Nephron (organoid): ENCODE measurements at regions not wholly inside any gene's neighbourhood (a gene's known extent, or its start where the extent isn't known, plus 50 kb on each side); places are given as distances from the start of the nearest gene placed in this dataset.
"Not testable (repeated sequence)": the region's sequence is repeated elsewhere in the genome, so short reads cannot be mapped to it uniquely, and the experiment has no call there.

ENCODE experiments used
- H3K27ac Mint-ChIP-seq, 3 experiments: 2 replicates each; pipeline ENCODE4 v1.8.0; 2020; ENCODE audit warnings: mixed read lengths in 3 of 3, mild to moderate bottlenecking in 2 of 3, moderate library complexity in 1 of 3
- H3K27me3 Mint-ChIP-seq: 2 replicates; pipeline ENCODE4 v1.8.0; 2021; ENCODE audit warnings: low read depth, mild to moderate bottlenecking, moderate library complexity, mixed read lengths
- H3K36me3 Mint-ChIP-seq: 2 replicates; pipeline ENCODE4 v1.8.0; 2020; ENCODE audit warnings: low read depth, mixed read lengths
- H3K4me1 Mint-ChIP-seq: 2 replicates; pipeline ENCODE4 v1.8.0; 2020; ENCODE audit warnings: mixed read lengths
- H3K4me3 Mint-ChIP-seq, 3 experiments: 2 replicates each; pipeline ENCODE4 v1.8.0; 2020; ENCODE audit warnings: mild to moderate bottlenecking in 3 of 3, mixed read lengths in 3 of 3, moderate library complexity in 2 of 3
- H3K9me3 Mint-ChIP-seq: 2 replicates; pipeline ENCODE4 v1.8.0; 2020; ENCODE audit warnings: mixed read lengths
- TF ChIP-seq, protein P1 (sequence below), 3 experiments: fragments of 200-600 bp; sonication (generic); IDR thresholded peaks; one replicate each; pipeline ENCODE4 v1.5.0; 2021; ENCODE audit warnings: antibody characterized with exemption in 3 of 3; ENCODE audit not compliant: unreplicated experiment in 3 of 3

DNA sequence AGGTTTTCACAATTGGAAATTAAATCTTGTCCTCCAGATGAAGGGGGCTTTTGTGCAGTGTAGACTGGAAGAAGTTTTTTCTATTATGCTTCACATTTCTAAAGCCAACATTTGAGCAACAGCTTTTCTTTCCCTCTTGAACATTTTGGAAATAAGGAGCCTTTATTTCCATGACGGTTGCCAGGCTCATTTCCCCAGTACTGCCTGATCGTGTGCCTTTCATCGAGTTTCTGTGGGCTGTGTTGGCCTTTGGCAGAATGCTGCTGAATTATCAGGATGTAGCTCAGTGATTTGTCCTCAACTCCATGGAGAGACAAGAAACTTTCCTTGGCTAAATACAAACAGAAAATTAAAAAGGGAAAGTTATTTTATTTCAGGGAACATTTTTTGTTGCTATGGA lies 314.8 kb upstream of the LRRC3B start:
- TF ChIP-seq, protein P1, sequence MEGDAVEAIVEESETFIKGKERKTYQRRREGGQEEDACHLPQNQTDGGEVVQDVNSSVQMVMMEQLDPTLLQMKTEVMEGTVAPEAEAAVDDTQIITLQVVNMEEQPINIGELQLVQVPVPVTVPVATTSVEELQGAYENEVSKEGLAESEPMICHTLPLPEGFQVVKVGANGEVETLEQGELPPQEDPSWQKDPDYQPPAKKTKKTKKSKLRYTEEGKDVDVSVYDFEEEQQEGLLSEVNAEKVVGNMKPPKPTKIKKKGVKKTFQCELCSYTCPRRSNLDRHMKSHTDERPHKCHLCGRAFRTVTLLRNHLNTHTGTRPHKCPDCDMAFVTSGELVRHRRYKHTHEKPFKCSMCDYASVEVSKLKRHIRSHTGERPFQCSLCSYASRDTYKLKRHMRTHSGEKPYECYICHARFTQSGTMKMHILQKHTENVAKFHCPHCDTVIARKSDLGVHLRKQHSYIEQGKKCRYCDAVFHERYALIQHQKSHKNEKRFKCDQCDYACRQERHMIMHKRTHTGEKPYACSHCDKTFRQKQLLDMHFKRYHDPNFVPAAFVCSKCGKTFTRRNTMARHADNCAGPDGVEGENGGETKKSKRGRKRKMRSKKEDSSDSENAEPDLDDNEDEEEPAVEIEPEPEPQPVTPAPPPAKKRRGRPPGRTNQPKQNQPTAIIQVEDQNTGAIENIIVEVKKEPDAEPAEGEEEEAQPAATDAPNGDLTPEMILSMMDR (IDR thresholded peaks at IDR 0.05; ENCODE audit: unreplicated experiment in 3 of 3) = no peak
- H3K4me3 Mint-ChIP-seq = no peak overlapping the region
- peaks cover 8% of the 10 kb centered on the region for H3K9me3 Mint-ChIP-seq
- no peaks in the 10 kb centered on the region for H3K27me3 Mint-ChIP-seq
- H3K36me3 Mint-ChIP-seq = no peaks in the 10 kb centered on the region
- H3K4me1 Mint-ChIP-seq = no peaks in the 10 kb centered on the region
- H3K27ac Mint-ChIP-seq = no peak overlapping the region

DNA sequence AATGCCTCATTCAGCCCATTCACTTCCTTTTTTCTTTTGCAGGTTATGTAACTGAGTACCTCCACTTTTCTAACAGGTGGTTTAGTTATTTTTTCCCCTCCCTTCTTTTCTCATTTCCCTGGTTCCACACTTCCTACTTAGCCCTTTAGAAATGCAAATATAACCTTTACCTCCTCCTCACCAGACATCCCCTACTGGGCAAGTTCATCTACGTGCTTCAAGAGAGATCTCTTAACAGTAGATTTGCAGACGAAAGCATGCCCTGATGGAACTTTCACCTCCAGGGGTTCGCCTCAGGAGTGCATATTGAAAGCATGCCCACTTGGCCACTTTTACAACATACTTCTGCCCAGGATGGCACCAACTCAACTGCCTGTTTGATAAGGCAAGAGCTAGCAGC lies 314.1 kb upstream of the LRRC3B start:
- no peaks in the 10 kb centered on the region for H3K4me1 Mint-ChIP-seq
- peak overlapping the region in 1 of 3 experiments; percentile 25 for H3K27ac Mint-ChIP-seq
- TF ChIP-seq, protein P1 (IDR thresholded peaks at IDR 0.05; ENCODE audit: unreplicated experiment in 3 of 3) = no peak
- H3K4me3 Mint-ChIP-seq = no peak overlapping the region
- H3K9me3 Mint-ChIP-seq = peaks cover 5% of the 10 kb centered on the region
- H3K36me3 Mint-ChIP-seq = no peaks in the 10 kb centered on the region
- H3K27me3 Mint-ChIP-seq = no peaks in the 10 kb centered on the region

DNA sequence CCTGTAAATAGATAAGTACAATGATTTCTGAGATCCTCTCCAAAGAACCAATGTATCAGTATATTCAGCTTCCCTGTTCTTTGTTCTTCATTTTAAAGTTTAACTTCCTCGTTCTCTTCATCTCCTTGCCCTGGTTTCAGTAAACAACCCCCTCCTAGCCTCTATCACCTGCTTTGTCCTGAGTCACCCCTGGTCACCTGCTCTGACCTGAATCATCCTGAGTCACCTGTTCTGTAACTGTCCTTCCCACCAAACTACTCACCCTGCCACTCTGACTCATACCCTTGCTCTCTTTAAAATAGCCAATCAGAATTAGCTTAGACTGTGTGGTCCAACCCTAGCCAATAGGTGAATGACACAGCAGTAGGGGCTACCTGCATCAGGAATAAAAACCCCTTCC lies 313.0 kb upstream of the LRRC3B start:
- H3K4me1 Mint-ChIP-seq, H3K27me3 Mint-ChIP-seq: not testable (repeated sequence)

DNA sequence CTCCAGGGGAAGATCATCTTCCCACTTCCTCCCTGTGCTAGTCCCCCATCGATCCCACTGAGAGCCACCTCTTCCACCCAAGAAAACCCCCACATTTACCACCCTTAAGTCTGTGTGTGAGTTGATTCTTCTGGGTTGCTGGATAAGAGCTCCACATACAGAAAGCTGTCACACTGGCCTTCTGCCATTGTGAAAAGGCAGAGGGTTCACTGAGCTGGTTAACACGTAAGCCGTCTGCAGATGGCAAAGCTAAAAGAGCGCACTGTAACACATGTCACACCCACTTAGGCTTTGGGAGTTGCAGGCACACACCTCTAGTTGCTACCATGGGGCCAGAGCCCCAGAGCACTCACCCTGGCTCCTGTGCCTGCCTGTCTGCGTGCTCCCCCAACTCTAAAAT lies 309.8 kb upstream of the LRRC3B start:
- TF ChIP-seq, protein P1 (IDR thresholded peaks at IDR 0.05; ENCODE audit: unreplicated experiment in 3 of 3) = no peak
- H3K9me3 Mint-ChIP-seq = peaks cover 14% of the 10 kb centered on the region
- no peaks in the 10 kb centered on the region for H3K4me1 Mint-ChIP-seq
- no peaks in the 10 kb centered on the region for H3K27me3 Mint-ChIP-seq
- no peaks in the 10 kb centered on the region for H3K36me3 Mint-ChIP-seq
- no peak overlapping the region for H3K27ac Mint-ChIP-seq
- no peak overlapping the region for H3K4me3 Mint-ChIP-seq

More for the DNA sequence above, 313.0 kb upstream of the LRRC3B start:
- not testable (repeated sequence) for H3K9me3 Mint-ChIP-seq, H3K36me3 Mint-ChIP-seq, H3K27ac Mint-ChIP-seq, H3K4me3 Mint-ChIP-seq

DNA sequence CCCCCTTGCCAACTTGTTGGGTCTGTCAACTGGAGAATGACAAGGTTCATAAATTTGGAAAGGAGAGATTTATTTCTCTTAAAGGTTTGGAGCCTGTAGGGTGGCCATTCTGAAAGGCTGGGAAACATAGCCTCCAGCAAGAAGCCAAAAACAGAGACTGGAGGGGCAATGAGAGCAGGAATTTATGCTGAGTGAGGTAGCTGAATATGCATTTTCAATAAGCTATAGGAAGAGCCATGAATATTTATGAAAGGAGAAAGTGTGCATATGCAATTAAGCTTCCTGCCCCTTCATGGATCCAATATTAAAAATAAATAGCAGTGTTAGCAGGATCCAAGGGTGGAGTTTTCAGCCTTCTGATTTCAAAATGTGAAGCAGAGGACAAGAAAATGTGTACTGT lies 306.1 kb upstream of the LRRC3B start:
- TF ChIP-seq, protein P1 (IDR thresholded peaks at IDR 0.05; ENCODE audit: unreplicated experiment in 3 of 3) = no peak
- no peaks in the 10 kb centered on the region for H3K4me1 Mint-ChIP-seq
- H3K27ac Mint-ChIP-seq = no peak overlapping the region
- H3K9me3 Mint-ChIP-seq = peaks cover 37% of the 10 kb centered on the region
- no peaks in the 10 kb centered on the region for H3K36me3 Mint-ChIP-seq
- no peaks in the 10 kb centered on the region for H3K27me3 Mint-ChIP-seq
- H3K4me3 Mint-ChIP-seq = no peak overlapping the region

DNA sequence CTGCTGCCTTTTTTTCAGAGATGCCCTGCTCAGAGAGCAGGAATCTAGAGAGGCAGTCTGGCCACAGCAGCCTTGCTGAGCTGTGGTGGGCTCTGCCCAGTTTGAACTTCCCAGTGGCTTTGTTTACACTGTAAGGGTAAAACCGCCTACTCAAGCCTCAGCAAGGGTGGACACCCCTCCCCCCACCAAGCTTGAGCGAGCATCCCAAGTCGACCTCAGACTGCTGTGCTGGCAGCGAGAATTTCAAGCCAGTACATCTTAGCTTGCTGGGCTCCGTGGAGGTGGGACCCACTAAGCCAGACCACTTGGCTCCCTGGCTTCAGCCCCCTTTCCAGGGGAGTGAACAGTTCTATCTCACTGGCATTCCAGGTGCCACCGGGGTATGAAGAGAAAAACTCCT lies 298.8 kb upstream of the LRRC3B start:
- H3K27ac Mint-ChIP-seq, H3K27me3 Mint-ChIP-seq, H3K36me3 Mint-ChIP-seq, H3K4me3 Mint-ChIP-seq, H3K4me1 Mint-ChIP-seq: not testable (repeated sequence)
- H3K9me3 Mint-ChIP-seq = peaks cover 37% of the 10 kb centered on the region

DNA sequence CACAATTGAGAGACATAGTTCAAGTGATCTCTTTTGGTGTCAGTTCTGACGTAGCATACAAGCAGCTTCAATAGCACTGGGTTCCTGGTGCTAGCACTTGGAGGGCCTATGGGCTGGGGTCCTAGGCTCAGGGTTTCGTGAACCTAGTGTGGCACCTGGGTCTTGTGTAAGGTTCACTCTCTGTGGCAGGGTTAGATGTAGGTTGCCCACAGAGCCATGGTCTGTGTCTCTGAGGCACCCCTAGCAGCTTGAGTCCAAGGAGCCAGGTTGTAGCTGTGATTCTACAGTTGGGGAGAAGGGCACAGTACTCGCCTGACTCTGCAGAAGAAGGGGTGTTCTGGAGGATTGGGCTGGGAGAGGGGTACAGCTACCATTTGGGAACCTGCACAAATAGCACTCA lies 282.6 kb upstream of the LRRC3B start:
- Mint-ChIP-seq H3K27ac (no peak overlapping the region), H3K4me1 (no peaks in the 10 kb centered on the region), H3K27me3 (no peaks in the 10 kb centered on the region), H3K9me3 (no peaks in the 10 kb centered on the region), H3K36me3 (no peaks in the 10 kb centered on the region), H3K4me3 (no peak overlapping the region)
- TF ChIP-seq, protein P1 (IDR thresholded peaks at IDR 0.05; ENCODE audit: unreplicated experiment in 3 of 3) = no peak
